Coronary artery (tissue), 2 donors: ENCODE measurements at regions not wholly inside any gene's neighbourhood (a gene's known extent, or its start where the extent isn't known, plus 50 kb on each side); places are given as distances from the start of the nearest gene placed in this dataset.

Experiments
- DNase-seq: peaks from one replicate; pipeline ENCODE4 v3.0.0-alpha.2; 2017; ENCODE audit warnings: low spot score
- H3K27ac ChIP-seq, 2 donors: fragments of 200-600 bp; sonication (generic); one replicate each; pipeline ENCODE4 v1.5.1; 2016 to 2019
- H3K4me3 ChIP-seq: fragments of 200-600 bp; sonication (generic); 2 replicates; pipeline ENCODE4 v1.5.1; 2016; ENCODE audit warnings: mild to moderate bottlenecking, moderate library complexity
- TF ChIP-seq, protein P1 (sequence below): fragments of 200-600 bp; sonication (generic); IDR thresholded peaks from one replicate; pipeline ENCODE4 v1.5.1; 2019; ENCODE audit warnings: antibody characterized with exemption

DNA sequence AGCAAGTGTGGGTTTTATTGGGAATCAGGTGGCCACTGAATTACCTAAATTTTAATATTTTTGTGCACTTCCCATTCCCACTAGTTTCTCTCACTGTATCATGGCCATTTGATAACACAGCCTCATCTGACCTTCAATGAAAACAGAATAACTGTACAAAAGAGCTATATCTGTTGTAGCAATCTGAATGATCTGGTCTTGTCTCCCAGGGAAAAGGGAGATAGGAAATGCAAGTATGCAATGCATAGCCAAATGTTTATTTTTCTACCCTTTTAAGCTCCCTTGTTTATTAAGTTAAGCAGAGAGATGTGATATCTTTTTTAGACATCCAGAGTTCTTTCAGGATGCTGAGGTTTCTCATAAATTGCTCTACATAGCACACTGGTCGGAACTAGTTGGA is 288.3 kb upstream of the CLINT1 start:
- Histone ChIP-seq H3K4me3 (no peak overlapping the region), H3K27ac (no peak overlapping the region)
- TF ChIP-seq, protein P1, sequence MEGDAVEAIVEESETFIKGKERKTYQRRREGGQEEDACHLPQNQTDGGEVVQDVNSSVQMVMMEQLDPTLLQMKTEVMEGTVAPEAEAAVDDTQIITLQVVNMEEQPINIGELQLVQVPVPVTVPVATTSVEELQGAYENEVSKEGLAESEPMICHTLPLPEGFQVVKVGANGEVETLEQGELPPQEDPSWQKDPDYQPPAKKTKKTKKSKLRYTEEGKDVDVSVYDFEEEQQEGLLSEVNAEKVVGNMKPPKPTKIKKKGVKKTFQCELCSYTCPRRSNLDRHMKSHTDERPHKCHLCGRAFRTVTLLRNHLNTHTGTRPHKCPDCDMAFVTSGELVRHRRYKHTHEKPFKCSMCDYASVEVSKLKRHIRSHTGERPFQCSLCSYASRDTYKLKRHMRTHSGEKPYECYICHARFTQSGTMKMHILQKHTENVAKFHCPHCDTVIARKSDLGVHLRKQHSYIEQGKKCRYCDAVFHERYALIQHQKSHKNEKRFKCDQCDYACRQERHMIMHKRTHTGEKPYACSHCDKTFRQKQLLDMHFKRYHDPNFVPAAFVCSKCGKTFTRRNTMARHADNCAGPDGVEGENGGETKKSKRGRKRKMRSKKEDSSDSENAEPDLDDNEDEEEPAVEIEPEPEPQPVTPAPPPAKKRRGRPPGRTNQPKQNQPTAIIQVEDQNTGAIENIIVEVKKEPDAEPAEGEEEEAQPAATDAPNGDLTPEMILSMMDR = no peak
- no peak for DNase-seq

DNA sequence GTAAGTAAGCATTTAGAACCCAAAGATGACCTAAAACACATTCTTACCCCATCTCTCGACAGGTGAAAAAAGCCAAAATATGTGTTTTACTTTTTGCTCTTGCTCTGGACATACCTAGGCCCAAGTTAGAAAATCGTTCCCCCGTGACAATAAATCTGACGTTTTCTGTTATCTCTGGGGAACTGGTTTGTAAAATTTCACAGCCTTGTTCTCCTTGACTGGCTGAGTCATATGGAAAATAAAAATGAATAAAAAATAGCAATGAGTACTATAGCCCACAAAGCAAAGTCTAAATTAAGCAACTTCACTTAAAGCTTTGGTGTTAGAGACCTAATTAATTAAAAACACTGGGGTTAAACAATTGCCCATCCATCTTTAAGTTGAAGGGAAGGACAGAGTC is 286.9 kb upstream of the CLINT1 start:
- TF ChIP-seq, protein P1 = no peak
- Histone ChIP-seq H3K4me3 (no peak overlapping the region), H3K27ac (no peak overlapping the region)
- DNase-seq = no peak

DNA sequence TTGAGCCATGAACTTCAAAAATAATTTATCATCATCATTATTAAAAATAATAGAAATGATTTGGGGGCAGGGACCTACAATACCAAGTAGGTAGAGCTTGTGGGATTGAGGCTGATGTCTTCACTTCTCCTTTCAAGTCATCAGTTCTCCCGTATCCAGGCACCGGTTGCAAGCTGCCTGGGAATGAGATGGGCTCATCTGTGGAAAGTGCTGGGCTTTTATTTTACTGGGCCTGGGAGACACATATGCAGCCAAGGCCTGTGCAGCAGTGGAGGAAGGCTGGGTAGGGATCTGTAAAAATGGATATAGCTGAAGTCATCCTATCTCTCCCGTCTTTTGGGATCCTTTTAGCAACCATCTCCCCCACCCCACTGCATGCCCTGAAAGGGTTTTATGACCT is 284.1 kb upstream of the CLINT1 start:
- Histone ChIP-seq H3K27ac (no peak overlapping the region), H3K4me3 (no peak overlapping the region)
- no peak for DNase-seq
- TF ChIP-seq, protein P1 = no peak

DNA sequence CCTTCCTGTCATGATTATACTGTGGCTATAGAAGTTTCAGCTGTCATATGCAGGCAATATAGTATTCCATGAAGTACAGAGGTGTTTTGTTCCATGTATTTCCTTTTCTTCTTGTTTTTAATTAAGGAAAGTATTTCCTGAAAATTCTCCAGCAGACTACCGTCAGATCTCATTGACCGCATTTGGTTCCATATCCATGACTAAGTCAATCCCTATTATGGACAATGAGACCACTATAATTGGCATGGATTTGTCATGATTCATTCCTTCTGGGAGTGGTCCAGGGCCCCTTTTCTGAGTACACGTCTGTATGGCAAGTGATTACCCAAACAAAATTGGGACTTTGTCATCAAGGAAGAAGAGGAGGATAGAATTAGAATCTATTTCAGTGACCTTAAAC is 283.2 kb upstream of the CLINT1 start:
- TF ChIP-seq, protein P1 = no peak
- Histone ChIP-seq H3K4me3 (no peak overlapping the region), H3K27ac (no peak overlapping the region)
- no peak for DNase-seq

- Histone ChIP-seq H3K4me3 (no peak overlapping the region), H3K27ac (no peak overlapping the region)
- TF ChIP-seq, protein P1 = no peak
- no peak for DNase-seq
These were observed 281.3 kb upstream of the CLINT1 start for GRCh38 chr5:158140120-158140731.

DNA sequence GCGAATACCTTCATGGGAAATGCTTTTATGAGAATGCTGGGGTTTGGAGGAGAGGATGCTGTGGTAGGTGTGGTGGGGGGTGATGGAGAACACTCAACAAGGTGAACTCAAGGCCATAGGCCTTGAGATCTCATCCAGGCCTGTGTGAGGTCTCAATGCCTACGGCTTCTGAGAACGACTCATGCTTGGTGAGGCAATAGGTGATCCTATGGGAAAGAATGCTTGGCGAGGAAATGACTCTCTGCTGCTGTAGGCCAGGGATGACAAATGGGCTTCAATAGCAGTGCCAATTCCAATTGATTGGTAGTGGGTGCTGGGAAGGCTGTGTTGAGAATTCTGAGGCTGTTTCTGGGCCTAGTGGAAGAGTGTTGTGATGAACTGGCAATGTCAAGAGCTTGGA is 280.2 kb upstream of the CLINT1 start:
- no peak for DNase-seq
- TF ChIP-seq, protein P1 = no peak
- H3K4me3 ChIP-seq = no peak overlapping the region
- no peak overlapping the region for H3K27ac ChIP-seq

- DNase-seq = no peak
- Histone ChIP-seq H3K4me3 (no peak overlapping the region), H3K27ac (peak overlapping the region in 1 of 2 donors; percentile 11)
- TF ChIP-seq, protein P1 = no peak
These were observed 276.8 kb upstream of the CLINT1 start for GRCh38 chr5:158135682-158136179.
